H9 (cell line): ENCODE measurements at regions not wholly inside any gene's neighbourhood (a gene's known extent, or its start where the extent isn't known, plus 50 kb on each side); places are given as distances from the start of the nearest gene placed in this dataset.

Experiments
- DNase-seq: peaks from one replicate; pipeline ENCODE4 v3.0.0-alpha.2; 2017
- H2AFZ ChIP-seq: one replicate; pipeline ENCODE4 v1.6.1; 2013; ENCODE audit warnings: mild to moderate bottlenecking, low read length, control low read depth, moderate library complexity
- H2AK5ac ChIP-seq: 2 replicates; pipeline ENCODE4 v1.6.1; 2013; ENCODE audit warnings: low read length, control low read depth, mixed read lengths; ENCODE audit not compliant: insufficient read length
- H2BK120ac ChIP-seq: one replicate; pipeline ENCODE4 v1.6.1; 2013; ENCODE audit warnings: low read depth, mild to moderate bottlenecking, low read length, control low read depth, inconsistent platforms; ENCODE audit not compliant: poor library complexity, severe bottlenecking
- H2BK12ac ChIP-seq: 2 replicates; pipeline ENCODE4 v1.6.1; 2013; ENCODE audit warnings: low read length, control low read depth, mixed read lengths, low read depth; ENCODE audit not compliant: insufficient read length
- H2BK15ac ChIP-seq: 2 replicates; pipeline ENCODE4 v1.6.1; 2013; ENCODE audit warnings: low read depth, low read length, control low read depth
- H2BK20ac ChIP-seq: one replicate; pipeline ENCODE4 v1.6.1; 2013; ENCODE audit warnings: low read depth, mild to moderate bottlenecking, low read length, control low read depth, inconsistent platforms; ENCODE audit not compliant: poor library complexity, severe bottlenecking
- H2BK5ac ChIP-seq: 2 replicates; pipeline ENCODE4 v1.6.1; 2013; ENCODE audit warnings: low read length, control low read depth, mixed read lengths; ENCODE audit not compliant: insufficient read length
- H3K14ac ChIP-seq: 2 replicates; pipeline ENCODE4 v1.6.1; 2013; ENCODE audit warnings: low read length, control low read depth; ENCODE audit not compliant: insufficient read depth
- H3K18ac ChIP-seq: 2 replicates; pipeline ENCODE4 v1.6.1; 2013; ENCODE audit warnings: low read depth, mild to moderate bottlenecking, mixed read lengths, low read length, control low read depth; ENCODE audit not compliant: insufficient read length
- H3K23ac ChIP-seq: 2 replicates; pipeline ENCODE4 v1.6.1; 2013; ENCODE audit warnings: low read length, control low read depth, mixed read lengths, low read depth; ENCODE audit not compliant: insufficient read length
- H3K23me2 ChIP-seq: 2 replicates; pipeline ENCODE4 v1.6.1; 2013; ENCODE audit warnings: low read depth, mild to moderate bottlenecking, mixed read lengths, low read length, control low read depth; ENCODE audit not compliant: insufficient read length, poor library complexity, severe bottlenecking
- H3K27ac ChIP-seq: 2 replicates; pipeline ENCODE4 v1.5.1; 2013; ENCODE audit warnings: low read length, control low read depth, mixed read lengths, low read depth; ENCODE audit not compliant: insufficient read length
- H3K27me3 ChIP-seq: 2 replicates; pipeline ENCODE4 v1.6.1; 2013; ENCODE audit warnings: low read length, control low read depth, inconsistent platforms; ENCODE audit not compliant: insufficient read depth
- H3K4ac ChIP-seq: 2 replicates; pipeline ENCODE4 v1.6.1; 2013; ENCODE audit warnings: low read depth, mild to moderate bottlenecking, control low read depth, inconsistent platforms, low read length, moderate library complexity
- H3K4me1 ChIP-seq: 2 replicates; pipeline ENCODE4 v1.6.1; 2013; ENCODE audit warnings: low read length, control low read depth, inconsistent platforms; ENCODE audit not compliant: insufficient read depth
- H3K4me2 ChIP-seq: 2 replicates; pipeline ENCODE4 v1.6.1; 2013; ENCODE audit warnings: low read length, control low read depth, mixed read lengths; ENCODE audit not compliant: insufficient read length, insufficient read depth
- H3K56ac ChIP-seq: 2 replicates; pipeline ENCODE4 v1.6.1; 2013; ENCODE audit warnings: low read depth, mild to moderate bottlenecking, mixed read lengths, low read length, control low read depth; ENCODE audit not compliant: insufficient read length
- H3K79me1 ChIP-seq: 2 replicates; pipeline ENCODE4 v1.6.1; 2013; ENCODE audit warnings: low read depth, mild to moderate bottlenecking, moderate library complexity, low read length, control low read depth, inconsistent platforms; ENCODE audit not compliant: insufficient read depth, poor library complexity, severe bottlenecking
- H3K79me2 ChIP-seq: 2 replicates; pipeline ENCODE4 v1.6.1; 2013; ENCODE audit warnings: low read length, control low read depth, inconsistent platforms; ENCODE audit not compliant: insufficient read depth
- H3K9ac ChIP-seq: 2 replicates; pipeline ENCODE4 v1.6.1; 2013; ENCODE audit warnings: low read length, control low read depth, mixed read lengths; ENCODE audit not compliant: insufficient read length; ENCODE audit errors: extremely low read depth
- H3K9me3 ChIP-seq: one replicate; pipeline ENCODE4 v1.6.1; 2013; ENCODE audit warnings: low read depth, low read length, inconsistent platforms; ENCODE audit not compliant: control insufficient read depth
- H3T11ph ChIP-seq: one replicate; pipeline ENCODE4 v1.6.1; 2013; ENCODE audit warnings: mild to moderate bottlenecking, low read length, control low read depth, inconsistent platforms
- H4K20me1 ChIP-seq: one replicate; pipeline ENCODE4 v1.6.1; 2013; ENCODE audit not compliant: control insufficient read depth, insufficient read length, insufficient read depth
- H4K5ac ChIP-seq: 2 replicates; pipeline ENCODE4 v1.6.1; 2013; ENCODE audit warnings: low read depth, mild to moderate bottlenecking, mixed read lengths, low read length, control low read depth; ENCODE audit not compliant: insufficient read length
- H4K8ac ChIP-seq: replicated peaks from 2 replicates; pipeline ENCODE4 v1.6.1; 2013; ENCODE audit warnings: low read length, control low read depth, mixed read lengths, low read depth; ENCODE audit not compliant: insufficient read length
- H4K91ac ChIP-seq: 2 replicates; pipeline ENCODE4 v1.6.1; 2013; ENCODE audit warnings: low read depth, mild to moderate bottlenecking, moderate library complexity, mixed read lengths, low read length, control low read depth; ENCODE audit not compliant: insufficient read length
- H3K27ac Mint-ChIP-seq, 3 experiments: 2 replicates in 2 of 3; 3 replicates in 1 of 3; pipeline ENCODE4 v1.8.0; 2020 to 2021; ENCODE audit warnings: mixed read lengths in 3 of 3, mild to moderate bottlenecking in 1 of 3, moderate library complexity in 1 of 3
- H3K27me3 Mint-ChIP-seq: 2 replicates; pipeline ENCODE4 v1.8.0; 2021; ENCODE audit warnings: low read depth, mild to moderate bottlenecking, moderate library complexity, mixed read lengths
- H3K36me3 Mint-ChIP-seq, 3 experiments: 2 replicates in 2 of 3; 3 replicates in 1 of 3; pipeline ENCODE4 v1.8.0; 2020 to 2021; ENCODE audit warnings: low read depth in 3 of 3, mixed read lengths in 3 of 3; ENCODE audit not compliant: insufficient read depth in 1 of 3
- H3K4me1 Mint-ChIP-seq, 2 experiments: 2 replicates each; pipeline ENCODE4 v1.8.0; 2020; ENCODE audit warnings: mixed read lengths in 2 of 2
- H3K4me3 Mint-ChIP-seq, 2 experiments: 2 replicates in 1 of 2; 3 replicates in 1 of 2; pipeline ENCODE4 v1.8.0; 2020 to 2021; ENCODE audit warnings: mild to moderate bottlenecking in 2 of 2, mixed read lengths in 2 of 2, moderate library complexity in 1 of 2
- H3K9me3 Mint-ChIP-seq, 2 experiments: 2 replicates in 1 of 2; 3 replicates in 1 of 2; pipeline ENCODE4 v1.8.0; 2020; ENCODE audit warnings: mild to moderate bottlenecking in 2 of 2, mixed read lengths in 2 of 2, moderate library complexity in 1 of 2
- CTCF ChIP-seq: fragments of 200-600 bp; sonication (generic); conservative IDR thresholded peaks from 3 replicates; pipeline ENCODE4 v1.8.0; 2021; ENCODE audit warnings: antibody characterized with exemption, mild to moderate bottlenecking
- WGBS: extraction: QIAGEN DNeasy Blood & Tissue Kit; methylation state at CpG from one replicate; pipeline ENCODE4 v1.1.7; 2013; ENCODE audit warnings: missing lambda C conversion rate, low lambda C conversion rate, mixed read lengths; ENCODE audit not compliant: insufficient read length; ENCODE audit errors: extremely low coverage; 5-methylcytosine and 5-hydroxymethylcytosine counted together

GRCh38 chr5:62211405-62211804 lies 94.6 kb upstream of the KIF2A start:
- Histone ChIP-seq H2AK5ac (no peak overlapping the region), H3K79me2 (no peaks in the 10 kb centered on the region), H3K27ac (no peak overlapping the region), H4K5ac (no peak overlapping the region), H3K14ac (no peak overlapping the region), H3K4me2 (no peak overlapping the region), H2BK15ac (no peak overlapping the region), H4K91ac (no peak overlapping the region), H2BK5ac (no peak overlapping the region), H4K8ac (no peak overlapping the region), H3K79me1 (no peaks in the 10 kb centered on the region), H3T11ph (no peak overlapping the region), H3K18ac (no peak overlapping the region), H3K9me3 (no peaks in the 10 kb centered on the region), H3K23me2 (no peaks in the 10 kb centered on the region), H2BK20ac (no peak overlapping the region), H4K20me1 (no peaks in the 10 kb centered on the region), H3K4ac (no peak overlapping the region), H2AFZ (no peak overlapping the region), H3K27me3 (no peaks in the 10 kb centered on the region), H3K56ac (no peak overlapping the region), H3K23ac (no peak overlapping the region), H2BK120ac (no peak overlapping the region), H3K4me1 (peaks cover 2% of the 10 kb centered on the region; the same call in 1 of the 2 replicates), H3K9ac (no peak overlapping the region), H2BK12ac (no peak overlapping the region)
- no peaks in the 10 kb centered on the region for H3K9me3 Mint-ChIP-seq
- no peak overlapping the region; a peak in 1 of 7 replicates for H3K27ac Mint-ChIP-seq
- no peak for TF ChIP-seq CTCF
- no CpG with 5 or more reads among the region's 2 CpGs for WGBS
- H3K4me1 Mint-ChIP-seq = peaks cover 9 to 12% of the 10 kb centered on the region in 2 experiments
- no peaks in the 10 kb centered on the region for H3K36me3 Mint-ChIP-seq
- DNase-seq = no peak
- no peak overlapping the region for H3K4me3 Mint-ChIP-seq
- H3K27me3 Mint-ChIP-seq = no peaks in the 10 kb centered on the region
